ENCODE measurements at regions not wholly inside any gene's neighbourhood (a gene's known extent, or its start where the extent isn't known, plus 50 kb on each side); places are given as distances from the start of the nearest gene placed in this dataset.

GRCh38 chr2:103960129-103960513, 893.8 kb upstream of the POU3F3 start:
- H3K79me2 ChIP-seq (ENCODE audit: low read depth), result no peaks in the 10 kb centered on the region
- DNase-seq (ENCODE audit: low spot score), result no peak
- Mint-ChIP-seq H3K27ac (no peak overlapping the region), H3K27me3 (ENCODE audit: insufficient read depth, low read depth) (no peaks in the 10 kb centered on the region), H3K4me3 (no peak overlapping the region), H3K9me3 (peaks cover 5% of the 10 kb centered on the region), H3K36me3 (peaks cover 2% of the 10 kb centered on the region), H3K4me1 (peaks cover 32% of the 10 kb centered on the region)
- no peaks in the 10 kb centered on the region for H3K27me3 ChIP-seq
- H2AFZ ChIP-seq (replicated peaks), result no peak overlapping the region
- no peak overlapping the region for H3K9ac ChIP-seq
- no peak overlapping the region for H3K4me3 ChIP-seq
- no peaks in the 10 kb centered on the region for H3F3A ChIP-seq (ENCODE audit: low read depth)
- H3K27ac ChIP-seq, result no peak overlapping the region
- no peaks in the 10 kb centered on the region for H3K36me3 ChIP-seq
- H3K4me2 ChIP-seq, result no peak overlapping the region
- no peaks in the 10 kb centered on the region for H3K9me3 ChIP-seq (ENCODE audit: low read depth)
- H4K20me1 ChIP-seq (ENCODE audit: low read depth), result no peaks in the 10 kb centered on the region
- TF ChIP-seq EZH2 (IDR thresholded peaks at IDR 0.05) (no peak), CTCF (IDR thresholded peaks at IDR 0.05) (no peak), EZH2phosphoT487 (IDR thresholded peaks at IDR 0.05) (no peak)
- no peaks in the 10 kb centered on the region for H3K4me1 ChIP-seq

GRCh38 chr2:103960951-103961350, 893.0 kb upstream of the POU3F3 start:
- Histone ChIP-seq H3K9ac (no peak overlapping the region), H3F3A (ENCODE audit: low read depth) (no peaks in the 10 kb centered on the region), H3K27me3 (no peaks in the 10 kb centered on the region), H2AFZ (replicated peaks) (peak overlapping the region; percentile 23), H3K27ac (no peak overlapping the region), H3K9me3 (ENCODE audit: low read depth) (no peaks in the 10 kb centered on the region), H3K79me2 (ENCODE audit: low read depth) (no peaks in the 10 kb centered on the region), H3K4me2 (no peak overlapping the region), H3K4me1 (no peaks in the 10 kb centered on the region), H3K36me3 (no peaks in the 10 kb centered on the region), H4K20me1 (ENCODE audit: low read depth) (no peaks in the 10 kb centered on the region), H3K4me3 (no peak overlapping the region)
- peaks cover 6% of the 10 kb centered on the region for H3K36me3 Mint-ChIP-seq
- H3K9me3 Mint-ChIP-seq, result peaks cover 8% of the 10 kb centered on the region
- H3K27me3 Mint-ChIP-seq (ENCODE audit: insufficient read depth, low read depth), result no peaks in the 10 kb centered on the region
- DNase-seq (ENCODE audit: low spot score), result no peak
- no peak overlapping the region for H3K4me3 Mint-ChIP-seq
- no peak overlapping the region for H3K27ac Mint-ChIP-seq
- H3K4me1 Mint-ChIP-seq, result peaks cover 32% of the 10 kb centered on the region
- TF ChIP-seq CTCF (IDR thresholded peaks at IDR 0.05) (no peak), EZH2phosphoT487 (IDR thresholded peaks at IDR 0.05) (no peak), EZH2 (IDR thresholded peaks at IDR 0.05) (no peak)

- Histone ChIP-seq H3K79me2 (ENCODE audit: low read depth) (no peaks in the 10 kb centered on the region), H3F3A (ENCODE audit: low read depth) (no peaks in the 10 kb centered on the region), H3K9ac (no peak overlapping the region), H3K27me3 (no peaks in the 10 kb centered on the region), H3K4me1 (no peaks in the 10 kb centered on the region), H3K4me3 (no peak overlapping the region), H3K27ac (no peak overlapping the region), H2AFZ (replicated peaks) (no peak overlapping the region), H3K36me3 (no peaks in the 10 kb centered on the region), H3K4me2 (no peak overlapping the region), H4K20me1 (ENCODE audit: low read depth) (no peaks in the 10 kb centered on the region), H3K9me3 (ENCODE audit: low read depth) (no peaks in the 10 kb centered on the region)
- Mint-ChIP-seq H3K36me3 (peaks cover 6% of the 10 kb centered on the region), H3K27me3 (ENCODE audit: insufficient read depth, low read depth) (no peaks in the 10 kb centered on the region), H3K27ac (no peak overlapping the region), H3K4me1 (peaks cover 32% of the 10 kb centered on the region), H3K9me3 (peaks cover 8% of the 10 kb centered on the region), H3K4me3 (no peak overlapping the region)
- TF ChIP-seq EZH2 (IDR thresholded peaks at IDR 0.05), result no peak
- TF ChIP-seq CTCF (IDR thresholded peaks at IDR 0.05), result no peak
- TF ChIP-seq EZH2phosphoT487 (IDR thresholded peaks at IDR 0.05), result no peak
- no peak for DNase-seq (ENCODE audit: low spot score)
Observed at GRCh38 chr2:103961862-103962261, 892.1 kb upstream of the POU3F3 start.

All from neural progenitor cell (in vitro differentiated cells).